ENCODE measurements at regions not wholly inside any gene's neighbourhood (a gene's known extent, or its start where the extent isn't known, plus 50 kb on each side); places are given as distances from the start of the nearest gene placed in this dataset.
A peak's percentile ranks its signal among the peaks of the same experiment; 100 is the strongest.
"Not testable (repeated sequence)": the region's sequence is repeated elsewhere in the genome, so short reads cannot be mapped to it uniquely, and the experiment has no call there.

GRCh38 chr17:13788385-13788784, 186.7 kb upstream of the HS3ST3A1 start:
- DNase-seq, result no peak

DNA sequence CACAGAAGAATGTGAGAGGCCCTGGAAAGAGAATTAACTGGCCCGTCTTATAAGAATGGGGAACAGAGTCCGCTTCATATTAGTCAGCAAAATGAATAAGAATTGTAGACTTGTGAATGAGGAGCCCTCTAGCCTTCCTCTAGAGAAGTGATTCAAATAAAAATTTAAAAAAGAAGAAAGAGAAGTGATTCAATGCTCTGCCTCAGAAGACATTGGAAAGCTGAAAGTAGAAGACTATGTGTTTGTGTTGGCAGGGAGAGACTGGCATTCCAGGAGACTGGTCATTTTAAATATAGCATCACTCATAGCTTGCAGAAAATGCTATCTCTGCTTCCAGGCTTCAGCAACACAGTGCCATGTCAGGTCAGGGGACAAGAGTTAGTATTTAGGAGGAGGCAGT, 190.6 kb upstream of the HS3ST3A1 start:
- DNase-seq, result no peak

- no peak for DNase-seq
These were observed 192.2 kb upstream of the HS3ST3A1 start for GRCh38 chr17:13793951-13794350.

DNA sequence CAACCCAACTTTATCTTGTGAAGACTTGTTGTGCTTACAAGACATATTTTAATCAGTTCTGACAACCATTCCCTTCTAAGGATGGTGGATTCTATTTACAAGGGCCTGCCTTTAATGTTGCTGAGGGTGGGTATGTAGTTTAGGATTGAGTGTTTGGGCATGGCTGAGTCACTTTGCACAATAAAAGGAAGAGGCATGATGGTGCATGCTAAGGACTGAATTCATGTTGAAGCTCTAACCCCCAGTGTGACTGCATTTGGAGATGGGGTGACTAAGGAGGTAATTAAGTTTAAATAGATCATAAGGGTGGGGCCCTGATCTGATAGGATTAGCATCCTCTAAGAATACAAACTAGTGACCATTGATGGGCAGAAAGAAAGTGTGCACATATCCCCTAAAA, 196.1 kb upstream of the HS3ST3A1 start:
- DNase-seq, result no peak

GRCh38 chr17:13806092-13806491, 204.4 kb upstream of the HS3ST3A1 start:
- no peak for DNase-seq

DNA sequence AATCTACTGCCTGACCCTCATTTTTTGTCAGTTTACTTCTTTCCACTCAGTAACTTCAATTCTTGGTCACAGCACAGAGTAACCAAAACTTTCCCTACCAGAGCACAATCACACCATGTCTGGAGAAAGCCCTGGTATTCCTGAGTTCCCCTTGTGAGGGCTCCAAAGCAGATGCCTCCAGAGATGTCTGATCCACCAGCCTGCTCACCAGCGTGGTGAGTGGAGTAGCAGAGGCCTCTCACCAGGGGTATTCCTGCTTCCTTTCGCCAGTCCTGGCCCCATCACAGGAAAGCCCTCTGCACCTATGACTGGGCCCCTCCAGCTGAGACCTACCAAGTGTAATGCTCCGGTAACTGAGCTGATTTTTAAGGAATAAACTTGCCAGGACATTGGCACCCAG, 205.4 kb upstream of the HS3ST3A1 start:
- no peak for DNase-seq

GRCh38 chr17:13812350-13812749, 210.6 kb upstream of the HS3ST3A1 start:
- no peak for DNase-seq

DNA sequence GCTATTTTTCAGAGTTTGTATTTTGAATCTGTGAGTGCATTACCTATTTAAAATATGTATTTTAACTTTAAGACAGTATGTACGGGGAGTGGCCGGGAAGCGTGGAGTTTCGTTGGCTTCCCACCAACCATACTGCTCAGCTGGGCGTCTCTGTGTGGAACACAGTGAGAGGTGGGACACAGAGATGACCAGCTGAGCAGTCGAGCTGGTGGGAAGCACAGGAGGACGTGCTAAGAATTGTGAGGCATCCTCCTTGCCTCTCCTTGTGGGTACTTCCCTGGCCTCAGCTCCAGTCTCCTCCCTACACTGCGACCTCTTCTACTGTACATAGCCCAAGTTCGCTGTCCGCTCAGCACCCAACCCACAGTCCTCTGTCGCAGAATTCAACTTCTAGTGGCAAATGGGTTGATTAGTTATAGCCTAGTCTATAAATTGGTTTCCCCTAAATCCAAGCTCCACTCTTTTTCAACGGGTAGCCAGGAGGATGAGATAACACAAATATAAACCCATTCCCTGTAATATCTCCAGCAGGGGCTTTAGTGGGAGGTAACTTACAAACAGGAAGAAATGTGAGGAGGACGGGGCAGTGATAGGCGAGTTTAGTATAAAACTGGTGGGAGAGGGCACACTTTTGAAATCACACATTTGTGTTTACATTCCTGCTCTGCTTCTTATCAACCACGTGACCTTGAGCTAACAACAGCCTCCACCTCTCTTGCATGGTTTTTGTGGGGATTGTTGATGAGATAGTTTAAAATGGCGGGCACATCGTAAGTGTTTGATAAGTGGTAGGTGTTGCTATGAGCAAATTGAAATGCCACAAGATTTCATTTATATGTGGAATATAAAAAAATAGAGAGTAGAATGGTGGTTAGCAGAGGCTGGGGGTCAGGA, 211.9 kb upstream of the HS3ST3A1 start:
- no peak for DNase-seq

- no peak for DNase-seq
These were observed 221.0 kb upstream of the HS3ST3A1 start for GRCh38 chr17:13822700-13823099.

GRCh38 chr17:13825526-13826040, 223.9 kb upstream of the HS3ST3A1 start:
- DNase-seq, result no peak

GRCh38 chr17:13827118-13827517, 225.4 kb upstream of the HS3ST3A1 start:
- DNase-seq, result no peak

GRCh38 chr17:13833921-13834320, 232.2 kb upstream of the HS3ST3A1 start:
- no peak for DNase-seq

DNA sequence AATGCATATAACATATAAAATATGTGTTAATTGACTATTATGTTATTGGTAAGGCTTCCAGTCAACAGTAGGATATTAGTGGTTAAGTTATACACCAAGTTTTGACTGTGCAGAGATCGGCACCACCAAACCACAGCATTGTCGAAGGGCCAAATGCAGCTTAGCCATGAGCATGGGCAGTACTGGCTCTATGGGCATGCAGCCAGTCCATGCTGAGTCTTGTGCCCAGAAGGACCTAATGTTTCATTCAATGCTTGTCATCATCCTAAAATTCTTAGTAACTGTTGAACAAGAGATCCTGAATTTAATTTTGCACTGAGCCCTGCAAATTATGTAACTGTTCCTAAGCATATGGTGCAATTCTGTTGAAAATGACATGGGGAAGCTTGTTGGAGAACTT, 233.4 kb upstream of the HS3ST3A1 start:
- DNase-seq, result no peak

GRCh38 chr17:13837417-13837816, 231.9 kb upstream of the COX10 start:
- no peak for DNase-seq

DNA sequence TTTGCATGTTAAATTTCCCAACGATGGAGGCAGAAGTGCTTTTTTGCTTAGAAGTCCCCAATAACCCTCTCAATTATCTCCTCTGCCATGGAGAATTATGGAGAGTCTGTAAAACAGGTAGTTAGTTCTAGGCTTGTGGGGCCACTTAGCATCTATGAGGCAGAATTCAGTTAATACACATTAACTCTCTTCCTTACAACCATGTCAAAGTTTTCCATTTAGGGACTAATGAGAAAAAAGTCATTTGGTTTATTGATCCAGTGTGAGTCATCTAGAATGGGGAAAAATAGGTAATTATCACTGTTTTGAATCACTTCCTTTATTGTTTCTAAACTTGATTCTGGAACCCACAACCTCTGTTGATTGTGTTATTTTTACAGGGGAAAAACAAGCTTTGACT, 229.1 kb upstream of the COX10 start:
- no peak for DNase-seq

- DNase-seq, result no peak
These were observed 225.3 kb upstream of the COX10 start for GRCh38 chr17:13843862-13844635.

DNA sequence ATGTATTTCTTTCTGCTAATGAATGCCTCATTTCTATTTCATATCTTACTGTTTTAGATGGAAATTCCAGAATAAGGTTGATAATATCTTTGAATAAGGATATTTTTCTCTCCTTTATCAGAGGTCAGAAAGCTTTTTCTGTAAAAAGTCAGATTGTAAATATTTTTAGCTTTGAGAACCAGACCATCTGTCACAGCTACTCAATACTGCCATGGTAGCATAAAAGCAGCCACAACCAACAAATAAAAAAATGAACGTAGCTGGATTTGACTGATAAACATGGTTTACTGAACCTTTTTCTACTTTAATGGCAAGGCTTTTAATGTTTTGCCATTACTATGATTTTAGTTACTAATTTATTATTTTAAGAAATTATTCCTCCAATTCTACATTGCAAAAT, 217.4 kb upstream of the COX10 start:
- no peak for DNase-seq

GRCh38 chr17:13855730-13856129, 213.6 kb upstream of the COX10 start:
- DNase-seq, result not testable (repeated sequence)

DNA sequence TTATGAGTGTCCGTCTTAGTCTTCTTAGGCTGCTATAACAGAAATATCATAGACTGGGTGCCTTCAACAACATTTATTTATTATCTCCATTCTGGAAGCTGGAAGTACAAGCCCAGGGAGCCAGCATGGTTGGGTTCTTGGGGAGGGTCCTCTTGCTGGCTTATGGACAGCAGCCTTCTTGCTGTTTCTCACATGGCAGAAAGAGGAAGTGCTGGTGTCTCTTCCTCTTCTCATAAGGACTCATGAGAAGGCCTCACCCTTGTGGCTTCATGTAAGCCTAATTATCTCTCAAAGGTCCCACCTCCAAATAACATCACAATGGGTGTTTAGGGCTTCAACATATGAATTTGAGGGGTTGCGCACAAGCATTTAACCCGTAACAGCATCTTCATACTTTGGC, 207.0 kb upstream of the COX10 start:
- no peak for DNase-seq

DNA sequence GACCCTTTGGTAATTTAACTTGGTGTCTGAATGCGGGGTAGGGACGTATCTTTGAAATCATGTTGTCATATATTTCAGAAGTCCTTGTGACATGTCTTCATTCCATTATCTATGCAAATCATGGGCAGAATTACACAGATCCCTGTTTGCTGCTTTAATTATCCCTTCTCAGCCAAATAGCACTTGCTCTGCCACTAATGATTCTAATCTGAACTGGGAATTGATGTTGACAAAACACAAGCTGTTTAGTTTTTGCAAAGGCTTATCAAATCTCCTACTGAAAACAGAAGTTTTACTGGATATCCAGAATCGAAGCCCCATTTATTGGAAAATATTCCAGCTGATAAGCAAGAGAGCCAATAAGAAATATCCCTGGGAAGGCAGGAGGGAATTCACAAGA, 205.9 kb upstream of the COX10 start:
- no peak for DNase-seq

DNA sequence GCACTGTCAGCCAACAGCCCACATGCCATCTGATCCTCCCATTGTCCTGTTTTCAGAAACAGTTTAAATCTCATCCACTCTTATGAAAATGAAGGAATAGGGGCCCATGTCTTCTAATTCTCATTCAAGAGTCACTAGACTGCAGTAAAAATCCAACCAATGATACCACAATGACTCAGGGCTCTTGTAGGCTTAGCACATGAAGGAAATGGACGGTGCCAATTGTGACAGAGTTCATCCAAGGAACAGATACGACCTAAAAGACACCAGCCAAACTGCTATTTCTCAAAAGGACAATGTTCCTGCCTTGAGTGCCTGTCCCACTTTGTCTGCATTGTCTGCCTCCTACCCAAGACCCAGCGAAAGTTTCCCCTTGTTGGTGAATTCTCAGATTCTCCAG, 204.8 kb upstream of the COX10 start:
- DNase-seq, result no peak

- peak; percentile 15 for DNase-seq
These were observed 203.7 kb upstream of the COX10 start for GRCh38 chr17:13865650-13866049.

DNA sequence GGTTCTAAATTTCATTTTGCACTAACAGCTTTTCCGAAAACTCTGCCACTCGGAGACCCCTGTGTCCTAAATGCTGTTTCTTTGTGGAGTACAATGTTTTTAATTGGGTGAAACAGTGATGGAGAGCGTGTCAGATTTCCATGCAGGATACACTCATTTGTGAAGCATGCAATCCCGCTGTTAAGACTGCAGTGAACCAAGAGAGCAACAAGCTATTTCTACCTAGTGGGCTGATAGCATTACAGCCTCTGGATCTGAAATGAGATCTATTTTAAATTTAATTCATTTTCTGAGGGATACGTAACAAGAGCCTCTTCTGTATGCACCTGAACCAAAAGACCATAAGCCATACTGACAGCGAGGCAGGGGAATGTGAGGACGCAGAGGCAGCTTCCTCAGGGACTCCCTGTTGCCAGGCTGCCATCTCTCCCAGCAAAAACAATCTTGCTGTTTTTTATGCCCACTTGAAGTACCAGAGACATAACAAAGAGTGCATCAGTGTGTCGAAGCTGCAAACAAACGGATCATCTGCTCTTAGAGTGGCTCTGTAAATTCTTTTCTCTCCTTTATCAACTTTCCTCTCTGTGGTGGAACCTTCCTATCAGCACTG, 199.9 kb upstream of the COX10 start:
- DNase-seq, result no peak

DNA sequence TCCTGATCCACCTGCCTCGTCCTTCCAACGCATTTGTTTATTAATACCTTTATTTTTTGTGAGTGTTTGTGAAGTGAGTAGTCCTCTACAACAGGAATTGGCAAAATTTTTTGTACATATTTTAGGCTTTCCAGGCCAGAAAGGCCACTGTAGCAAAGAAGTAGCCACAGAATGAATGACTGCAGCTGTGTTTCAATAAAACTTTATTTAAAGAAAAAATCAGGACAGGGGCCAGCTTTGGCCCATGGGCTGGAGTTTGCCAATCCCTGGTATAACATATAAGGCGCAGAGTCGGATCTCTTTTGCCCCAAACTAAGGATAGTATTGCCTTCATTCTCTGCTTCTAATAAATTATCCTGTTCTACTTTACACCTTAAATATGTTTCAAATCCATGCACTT, 198.0 kb upstream of the COX10 start:
- DNase-seq, result no peak

Measured in NCI-H226 (cell line).